ENCODE measurements at regions not wholly inside any gene's neighbourhood (a gene's known extent, or its start where the extent isn't known, plus 50 kb on each side); places are given as distances from the start of the nearest gene placed in this dataset.

GRCh38 chr4:81883530-81884450 is 412.1 kb upstream of the RASGEF1B start:
- DNase-seq (ENCODE audit: low read depth), result peak; percentile 38

GRCh38 chr4:81883004-81883403 is 411.3 kb upstream of the RASGEF1B start:
- no peak for DNase-seq (ENCODE audit: low read depth)

- no peak for DNase-seq (ENCODE audit: low read depth)
These were observed 410.3 kb upstream of the RASGEF1B start for GRCh38 chr4:81881855-81882621.

- DNase-seq (ENCODE audit: low read depth), result peak; percentile 92
These were observed 404.4 kb upstream of the RASGEF1B start for GRCh38 chr4:81876106-81876505.

- peak; percentile 53 for DNase-seq (ENCODE audit: low read depth)
These were observed 403.2 kb upstream of the RASGEF1B start for GRCh38 chr4:81874661-81875515.

GRCh38 chr4:81870275-81870674 is 398.6 kb upstream of the RASGEF1B start:
- no peak for DNase-seq (ENCODE audit: low read depth)

GRCh38 chr4:81860111-81860510 is 388.4 kb upstream of the RASGEF1B start:
- no peak for DNase-seq (ENCODE audit: low read depth)

- DNase-seq (ENCODE audit: low read depth), result no peak
These were observed 382.7 kb upstream of the RASGEF1B start for GRCh38 chr4:81854406-81854805.

- no peak for DNase-seq (ENCODE audit: low read depth)
These were observed 380.5 kb upstream of the RASGEF1B start for GRCh38 chr4:81852031-81852715.

- no peak for DNase-seq (ENCODE audit: low read depth)
These were observed 379.0 kb upstream of the RASGEF1B start for GRCh38 chr4:81850701-81851100.

GRCh38 chr4:81845761-81846160 is 374.1 kb upstream of the RASGEF1B start:
- DNase-seq (ENCODE audit: low read depth), result no peak

GRCh38 chr4:81845273-81845672 is 373.6 kb upstream of the RASGEF1B start:
- no peak for DNase-seq (ENCODE audit: low read depth)

- peak; percentile 83 for DNase-seq (ENCODE audit: low read depth)
These were observed 373.0 kb upstream of the RASGEF1B start for GRCh38 chr4:81844717-81845116.

- peak; percentile 78 for DNase-seq (ENCODE audit: low read depth)
These were observed 367.8 kb upstream of the RASGEF1B start for GRCh38 chr4:81839347-81840042.

- no peak for DNase-seq (ENCODE audit: low read depth)
These were observed 366.9 kb upstream of the RASGEF1B start for GRCh38 chr4:81838586-81838985.

- DNase-seq (ENCODE audit: low read depth), result peak; percentile 30
These were observed 365.0 kb upstream of the RASGEF1B start for GRCh38 chr4:81836716-81837115.

- no peak for DNase-seq (ENCODE audit: low read depth)
These were observed 361.9 kb upstream of the RASGEF1B start for GRCh38 chr4:81833576-81833975.

- DNase-seq (ENCODE audit: low read depth), result no peak
These were observed 357.3 kb upstream of the RASGEF1B start for GRCh38 chr4:81828991-81829390.

GRCh38 chr4:81827577-81828202 is 356.0 kb upstream of the RASGEF1B start:
- DNase-seq (ENCODE audit: low read depth), result peak; percentile 40

GRCh38 chr4:81826817-81827424 is 355.2 kb upstream of the RASGEF1B start:
- DNase-seq (ENCODE audit: low read depth), result no peak
